OCI-M2 (cell line): ENCODE measurements at regions not wholly inside any gene's neighbourhood (a gene's known extent, or its start where the extent isn't known, plus 50 kb on each side); places are given as distances from the start of the nearest gene placed in this dataset.
"Not testable (repeated sequence)": the region's sequence is repeated elsewhere in the genome, so short reads cannot be mapped to it uniquely, and the experiment has no call there.

Source experiments
- DNase-seq: peaks from one replicate; lab custom pipeline; 2025; ENCODE audit not compliant: unreplicated experiment; lab: John Stamatoyannopoulos, UW

GRCh38 chr9:22216730-22217172 is 207.6 kb upstream of the CDKN2B start:
- no peak for DNase-seq

- no peak for DNase-seq
Observed at GRCh38 chr9:22217254-22217653, 208.1 kb upstream of the CDKN2B start.

GRCh38 chr9:22225856-22226255 is 216.8 kb upstream of the CDKN2B start:
- DNase-seq, result not testable (repeated sequence)

- DNase-seq, result no peak
Observed at GRCh38 chr9:22227986-22228385, 218.6 kb upstream of the DMRTA1 start.

- DNase-seq, result no peak
Observed at GRCh38 chr9:22228542-22228941, 218.1 kb upstream of the DMRTA1 start.

- no peak for DNase-seq
Observed at GRCh38 chr9:22229069-22229468, 217.6 kb upstream of the DMRTA1 start.

- not testable (repeated sequence) for DNase-seq
Observed at GRCh38 chr9:22231309-22231708, 215.3 kb upstream of the DMRTA1 start.

GRCh38 chr9:22232971-22233370 is 213.7 kb upstream of the DMRTA1 start:
- no peak for DNase-seq

- no peak for DNase-seq
Observed at GRCh38 chr9:22237497-22238363, 208.9 kb upstream of the DMRTA1 start.

GRCh38 chr9:22238809-22239684 is 207.6 kb upstream of the DMRTA1 start:
- peak; percentile 57 for DNase-seq

- DNase-seq, result no peak
Observed at GRCh38 chr9:22240619-22241018, 206.0 kb upstream of the DMRTA1 start.

GRCh38 chr9:22241024-22241423 is 205.6 kb upstream of the DMRTA1 start:
- no peak for DNase-seq

- DNase-seq, result no peak
Observed at GRCh38 chr9:22241611-22242010, 205.0 kb upstream of the DMRTA1 start.

- peak; percentile 30 for DNase-seq
Observed at GRCh38 chr9:22244139-22245011, 202.2 kb upstream of the DMRTA1 start.

- no peak for DNase-seq
Observed at GRCh38 chr9:22255337-22255736, 191.3 kb upstream of the DMRTA1 start.

- no peak for DNase-seq
Observed at GRCh38 chr9:22256381-22256780, 190.2 kb upstream of the DMRTA1 start.

GRCh38 chr9:22257026-22257816 is 189.4 kb upstream of the DMRTA1 start:
- DNase-seq, result no peak

GRCh38 chr9:22265038-22265437 is 181.6 kb upstream of the DMRTA1 start:
- no peak for DNase-seq

- no peak for DNase-seq
Observed at GRCh38 chr9:22265534-22265933, 181.1 kb upstream of the DMRTA1 start.

- DNase-seq, result no peak
Observed at GRCh38 chr9:22274477-22274876, 172.1 kb upstream of the DMRTA1 start.
